ENCODE measurements at regions not wholly inside any gene's neighbourhood (a gene's known extent, or its start where the extent isn't known, plus 50 kb on each side); places are given as distances from the start of the nearest gene placed in this dataset.

GRCh38 chr14:97571201-97571600, 774.0 kb downstream of the VRK1 start:
- no peak for TF ChIP-seq CTCF (conservative IDR thresholded peaks at IDR 0.05 in 1 of 2, IDR thresholded peaks at IDR 0.05 in 1 of 2; ENCODE audit: extremely low read depth in 1 of 2, insufficient read depth in 1 of 2, low read depth in 1 of 2, low read length in 2 of 2)
- TF ChIP-seq EZH2 (IDR thresholded peaks at IDR 0.05; ENCODE audit: borderline replicate concordance, low read length), result no peak

Data from mammary epithelial cell (primary cell).